Liver (tissue), 3 donors: ENCODE measurements at regions not wholly inside any gene's neighbourhood (a gene's known extent, or its start where the extent isn't known, plus 50 kb on each side); places are given as distances from the start of the nearest gene placed in this dataset.

ENCODE experiments used
- ATF3 ChIP-seq: IDR thresholded peaks from 2 replicates; pipeline ENCODE4 v1.6.1; 2016; ENCODE audit warnings: antibody characterized with exemption
- CTCF ChIP-seq: fragments of 150-350 bp; IDR thresholded peaks from 2 replicates; pipeline ENCODE4 v1.5.1; 2017; ENCODE audit warnings: improper control_type of control experiment, low read depth, low read length; ENCODE audit not compliant: missing input control
- EGR1 ChIP-seq, 2 donors: IDR thresholded peaks; 2 replicates each; pipeline ENCODE4 v1.6.1; 2016 to 2018; ENCODE audit warnings: antibody characterized with exemption in 2 of 2, low read depth in 2 of 2
- FOXA1 ChIP-seq: IDR thresholded peaks from 2 replicates; pipeline ENCODE4 v1.6.1; 2016; ENCODE audit warnings: antibody characterized with exemption
- GABPA ChIP-seq, 2 donors: IDR thresholded peaks in 1 of 2; conservative IDR thresholded peaks in 1 of 2; 2 replicates each; pipeline ENCODE4 v1.6.1; 2016; ENCODE audit warnings: antibody characterized with exemption in 2 of 2, mild to moderate bottlenecking in 1 of 2, moderate library complexity in 1 of 2
- MAX ChIP-seq: IDR thresholded peaks from 2 replicates; pipeline ENCODE4 v1.6.1; 2016; ENCODE audit warnings: antibody characterized with exemption
- NR2F2 ChIP-seq: IDR thresholded peaks from 2 replicates; pipeline ENCODE4 v1.6.1; 2016; ENCODE audit warnings: antibody characterized with exemption
- RAD21 ChIP-seq, 2 donors: IDR thresholded peaks; 2 replicates each; pipeline ENCODE4 v1.6.1; 2016; ENCODE audit warnings: antibody characterized with exemption in 2 of 2, mild to moderate bottlenecking in 2 of 2
- REST ChIP-seq: IDR thresholded peaks from 2 replicates; pipeline ENCODE4 v1.6.1; 2016; ENCODE audit warnings: antibody characterized with exemption, mild to moderate bottlenecking
- TAF1 ChIP-seq: conservative IDR thresholded peaks from 2 replicates; pipeline ENCODE4 v1.6.1; 2016; ENCODE audit warnings: antibody characterized with exemption, mild to moderate bottlenecking
- YY1 ChIP-seq: IDR thresholded peaks from 2 replicates; pipeline ENCODE4 v1.6.1; 2016; ENCODE audit warnings: antibody characterized with exemption, mild to moderate bottlenecking
- ZBTB33 ChIP-seq: IDR thresholded peaks from 2 replicates; pipeline ENCODE4 v1.6.1; 2016; ENCODE audit warnings: antibody characterized with exemption
- donor health status: healthy.
- donor health status: healthy.

- TF ChIP-seq CTCF (no peak), ATF3 (no peak), MAX (no peak), FOXA1 (no peak), YY1 (no peak), EGR1 (IDR thresholded peaks at IDR 0.05; ENCODE audit: low read depth in 2 of 2) (no peak), REST (no peak), NR2F2 (no peak), TAF1 (no peak), ZBTB33 (no peak), GABPA (IDR thresholded peaks at IDR 0.05 in 1 of 2, conservative IDR thresholded peaks at IDR 0.05 in 1 of 2) (no peak), RAD21 (IDR thresholded peaks at IDR 0.05) (no peak)
Measured at GRCh38 chr6:170146640-170147039, 144.2 kb downstream of the DLL1 start.
